Smooth muscle cell (in vitro differentiated cells): ENCODE measurements at regions not wholly inside any gene's neighbourhood (a gene's known extent, or its start where the extent isn't known, plus 50 kb on each side); places are given as distances from the start of the nearest gene placed in this dataset.
A peak's percentile ranks its signal among the peaks of the same experiment; 100 is the strongest.

Source experiments
- DNase-seq: peaks from one replicate; lab custom pipeline; 2025; ENCODE audit not compliant: unreplicated experiment; lab: John Stamatoyannopoulos, UW
- H2AFZ ChIP-seq: fragments of 200-600 bp; sonication (generic); 2 replicates; pipeline ENCODE4 v1.6.0; 2016; ENCODE audit warnings: antibody characterized with exemption, low read depth, mild to moderate bottlenecking
- H3F3A ChIP-seq: fragments of 200-600 bp; sonication (generic); 2 replicates; pipeline ENCODE4 v1.6.0; 2017; ENCODE audit warnings: antibody characterized with exemption, low read depth
- H3K27ac ChIP-seq: fragments of 200-600 bp; sonication (generic); 2 replicates; pipeline ENCODE4 v1.5.1; 2016; ENCODE audit warnings: low read depth, mild to moderate bottlenecking
- H3K27me3 ChIP-seq: fragments of 200-600 bp; sonication (generic); 2 replicates; pipeline ENCODE4 v1.6.1; 2016; ENCODE audit warnings: low read depth, mild to moderate bottlenecking
- H3K36me3 ChIP-seq: fragments of 200-600 bp; sonication (generic); 2 replicates; pipeline ENCODE4 v1.5.1; 2016; ENCODE audit warnings: low read depth
- H3K4me1 ChIP-seq: fragments of 200-600 bp; sonication (generic); 2 replicates; pipeline ENCODE4 v1.5.1; 2016; ENCODE audit warnings: low read depth
- H3K4me2 ChIP-seq: fragments of 200-600 bp; sonication (generic); 2 replicates; pipeline ENCODE4 v1.6.0; 2016; ENCODE audit warnings: mild to moderate bottlenecking
- H3K4me3 ChIP-seq: fragments of 200-600 bp; sonication (generic); 2 replicates; pipeline ENCODE4 v1.5.1; 2016; ENCODE audit warnings: mild to moderate bottlenecking
- H3K79me2 ChIP-seq: fragments of 200-600 bp; sonication (generic); 2 replicates; pipeline ENCODE4 v1.6.0; 2016; ENCODE audit warnings: low read depth, mild to moderate bottlenecking
- H3K9ac ChIP-seq: fragments of 200-600 bp; sonication (generic); 2 replicates; pipeline ENCODE4 v1.6.0; 2016; ENCODE audit warnings: low read depth
- H3K9me3 ChIP-seq: fragments of 200-600 bp; sonication (generic); replicated peaks from 2 replicates; pipeline ENCODE4 v1.5.1; 2016; ENCODE audit warnings: low read depth
- H4K20me1 ChIP-seq: fragments of 200-600 bp; sonication (generic); 2 replicates; pipeline ENCODE4 v1.6.0; 2016; ENCODE audit warnings: low read depth
- CTCF ChIP-seq: fragments of 200-600 bp; sonication (generic); IDR thresholded peaks from 2 replicates; pipeline ENCODE4 v1.5.1; 2017; ENCODE audit warnings: borderline replicate concordance, mild to moderate bottlenecking, antibody characterized with exemption; ENCODE audit not compliant: insufficient read depth, poor library complexity, severe bottlenecking
- WGBS: methylation state at CpG from one replicate; pipeline ENCODE4 v1.1.7; 2016; ENCODE audit warnings: low lambda C conversion rate; 5-methylcytosine and 5-hydroxymethylcytosine counted together

GRCh38 chr20:58130581-58130980, 97.9 kb downstream of the ANKRD60 start:
- H3K36me3 ChIP-seq: no peaks in the 10 kb centered on the region
- H4K20me1 ChIP-seq: no peaks in the 10 kb centered on the region
- TF ChIP-seq CTCF: no peak
- H3K9me3 ChIP-seq: no peaks in the 10 kb centered on the region
- DNase-seq: no peak
- 81% methylated on average over 14 of the region's 14 CpGs for WGBS
- H3K27ac ChIP-seq: no peak overlapping the region
- H2AFZ ChIP-seq: peak overlapping the region; percentile 40
- peaks cover 9% of the 10 kb centered on the region for H3K27me3 ChIP-seq
- H3K9ac ChIP-seq: no peak overlapping the region
- no peak overlapping the region for H3K4me3 ChIP-seq
- no peaks in the 10 kb centered on the region for H3F3A ChIP-seq
- no peaks in the 10 kb centered on the region for H3K79me2 ChIP-seq
- H3K4me2 ChIP-seq: peak overlapping the region; percentile 73
- peaks cover 20% of the 10 kb centered on the region for H3K4me1 ChIP-seq

- no peaks in the 10 kb centered on the region for H3K79me2 ChIP-seq
- no peak for DNase-seq
- H3F3A ChIP-seq: no peaks in the 10 kb centered on the region
- H3K9me3 ChIP-seq: no peaks in the 10 kb centered on the region
- WGBS: 94% methylated on average over 8 of the region's 8 CpGs
- H2AFZ ChIP-seq: no peak overlapping the region
- H3K36me3 ChIP-seq: no peaks in the 10 kb centered on the region
- peaks cover 20% of the 10 kb centered on the region for H3K4me1 ChIP-seq
- H3K4me2 ChIP-seq: no peak overlapping the region
- no peaks in the 10 kb centered on the region for H4K20me1 ChIP-seq
- H3K27me3 ChIP-seq: peaks cover 5% of the 10 kb centered on the region
- TF ChIP-seq CTCF: no peak
- no peak overlapping the region for H3K4me3 ChIP-seq
- H3K27ac ChIP-seq: no peak overlapping the region
- H3K9ac ChIP-seq: no peak overlapping the region
These were observed 98.3 kb downstream of the ANKRD60 start for GRCh38 chr20:58130156-58130555.

GRCh38 chr20:58129721-58130151, 98.7 kb downstream of the ANKRD60 start:
- Histone ChIP-seq H3K27ac (no peak overlapping the region), H3F3A (no peaks in the 10 kb centered on the region), H4K20me1 (no peaks in the 10 kb centered on the region), H3K79me2 (no peaks in the 10 kb centered on the region), H3K4me1 (peaks cover 20% of the 10 kb centered on the region), H2AFZ (no peak overlapping the region), H3K36me3 (no peaks in the 10 kb centered on the region), H3K4me3 (no peak overlapping the region), H3K4me2 (no peak overlapping the region), H3K9me3 (no peaks in the 10 kb centered on the region), H3K9ac (no peak overlapping the region), H3K27me3 (peaks cover 2% of the 10 kb centered on the region)
- 91% methylated on average over 9 of the region's 13 CpGs for WGBS
- DNase-seq: no peak
- TF ChIP-seq CTCF: no peak
